ENCODE measurements at regions not wholly inside any gene's neighbourhood (a gene's known extent, or its start where the extent isn't known, plus 50 kb on each side); places are given as distances from the start of the nearest gene placed in this dataset.
"Not testable (repeated sequence)": the region's sequence is repeated elsewhere in the genome, so short reads cannot be mapped to it uniquely, and the experiment has no call there.

GRCh38 chr5:11392-11791, 80.6 kb upstream of the PLEKHG4B start:
- not testable (repeated sequence) for H3K4me1 Mint-ChIP-seq (ENCODE audit: low read depth); H3K36me3 Mint-ChIP-seq (ENCODE audit: insufficient read depth); H3K27ac Mint-ChIP-seq; H3K4me3 Mint-ChIP-seq (ENCODE audit: low read depth); H3K27me3 Mint-ChIP-seq; H3K9me3 Mint-ChIP-seq (ENCODE audit: low read depth); DNase-seq (ENCODE audit: low spot score, unreplicated experiment)

- Mint-ChIP-seq H3K4me3 (ENCODE audit: low read depth) (no peak overlapping the region), H3K9me3 (ENCODE audit: low read depth) (peaks cover 9% of the 10 kb centered on the region), H3K36me3 (ENCODE audit: insufficient read depth) (no peaks in the 10 kb centered on the region), H3K27me3 (peaks cover 5% of the 10 kb centered on the region), H3K27ac (no peak overlapping the region), H3K4me1 (ENCODE audit: low read depth) (no peaks in the 10 kb centered on the region)
- no peak for TF ChIP-seq CTCF (IDR thresholded peaks at IDR 0.05; ENCODE audit: unreplicated experiment)
- no peak for DNase-seq (ENCODE audit: low spot score, unreplicated experiment)
These were observed 80.1 kb upstream of the PLEKHG4B start for GRCh38 chr5:11898-12297.

GRCh38 chr5:13234-13633, 78.7 kb upstream of the PLEKHG4B start:
- no peak for TF ChIP-seq CTCF (IDR thresholded peaks at IDR 0.05; ENCODE audit: unreplicated experiment)
- no peak for DNase-seq (ENCODE audit: low spot score, unreplicated experiment)
- Mint-ChIP-seq H3K4me1 (ENCODE audit: low read depth) (no peaks in the 10 kb centered on the region), H3K9me3 (ENCODE audit: low read depth) (peaks cover 9% of the 10 kb centered on the region), H3K27me3 (peaks cover 5% of the 10 kb centered on the region), H3K4me3 (ENCODE audit: low read depth) (no peak overlapping the region), H3K36me3 (ENCODE audit: insufficient read depth) (no peaks in the 10 kb centered on the region), H3K27ac (no peak overlapping the region)

GRCh38 chr5:14676-15075, 77.3 kb upstream of the PLEKHG4B start:
- not testable (repeated sequence) for H3K4me1 Mint-ChIP-seq (ENCODE audit: low read depth); H3K36me3 Mint-ChIP-seq (ENCODE audit: insufficient read depth); DNase-seq (ENCODE audit: low spot score, unreplicated experiment); H3K9me3 Mint-ChIP-seq (ENCODE audit: low read depth); H3K4me3 Mint-ChIP-seq (ENCODE audit: low read depth); H3K27ac Mint-ChIP-seq
- H3K27me3 Mint-ChIP-seq, result peaks cover 11% of the 10 kb centered on the region

GRCh38 chr5:20276-20675, 71.7 kb upstream of the PLEKHG4B start:
- not testable (repeated sequence) for H3K36me3 Mint-ChIP-seq (ENCODE audit: insufficient read depth); H3K9me3 Mint-ChIP-seq (ENCODE audit: low read depth); DNase-seq (ENCODE audit: low spot score, unreplicated experiment); H3K4me1 Mint-ChIP-seq (ENCODE audit: low read depth); H3K27ac Mint-ChIP-seq; H3K4me3 Mint-ChIP-seq (ENCODE audit: low read depth)
- H3K27me3 Mint-ChIP-seq, result peaks cover 38% of the 10 kb centered on the region

- no peaks in the 10 kb centered on the region for H3K9me3 Mint-ChIP-seq (ENCODE audit: low read depth)
- no peak for DNase-seq (ENCODE audit: low spot score, unreplicated experiment)
- peaks cover 37% of the 10 kb centered on the region for H3K27me3 Mint-ChIP-seq
- peak; percentile 31 for TF ChIP-seq CTCF (IDR thresholded peaks at IDR 0.05; ENCODE audit: unreplicated experiment)
- H3K4me1 Mint-ChIP-seq (ENCODE audit: low read depth), result no peaks in the 10 kb centered on the region
- no peak overlapping the region for H3K27ac Mint-ChIP-seq
- no peak overlapping the region for H3K4me3 Mint-ChIP-seq (ENCODE audit: low read depth)
- H3K36me3 Mint-ChIP-seq (ENCODE audit: insufficient read depth), result no peaks in the 10 kb centered on the region
These were observed 70.2 kb upstream of the PLEKHG4B start for GRCh38 chr5:21654-22233.

- not testable (repeated sequence) for DNase-seq (ENCODE audit: low spot score, unreplicated experiment); H3K36me3 Mint-ChIP-seq (ENCODE audit: insufficient read depth); H3K27ac Mint-ChIP-seq; H3K9me3 Mint-ChIP-seq (ENCODE audit: low read depth); H3K4me1 Mint-ChIP-seq (ENCODE audit: low read depth); H3K4me3 Mint-ChIP-seq (ENCODE audit: low read depth)
- peaks cover 42% of the 10 kb centered on the region for H3K27me3 Mint-ChIP-seq
These were observed 68.1 kb upstream of the PLEKHG4B start for GRCh38 chr5:23907-24306.

GRCh38 chr5:25067-25466, 66.9 kb upstream of the PLEKHG4B start:
- H3K27me3 Mint-ChIP-seq, result peaks cover 37% of the 10 kb centered on the region
- peaks cover 10% of the 10 kb centered on the region for H3K9me3 Mint-ChIP-seq (ENCODE audit: low read depth)
- not testable (repeated sequence) for H3K4me1 Mint-ChIP-seq (ENCODE audit: low read depth); DNase-seq (ENCODE audit: low spot score, unreplicated experiment); H3K36me3 Mint-ChIP-seq (ENCODE audit: insufficient read depth); H3K27ac Mint-ChIP-seq; H3K4me3 Mint-ChIP-seq (ENCODE audit: low read depth)

Data from progenitor cell of endocrine pancreas (in vitro differentiated cells).